A549 (cell line): ENCODE measurements at regions not wholly inside any gene's neighbourhood (a gene's known extent, or its start where the extent isn't known, plus 50 kb on each side); places are given as distances from the start of the nearest gene placed in this dataset.
"Not testable (repeated sequence)": the region's sequence is repeated elsewhere in the genome, so short reads cannot be mapped to it uniquely, and the experiment has no call there.

Experiments used
- BHLHE40 ChIP-seq: IDR thresholded peaks from 2 replicates; pipeline ENCODE4 v1.6.1; 2012; ENCODE audit warnings: low read depth, low read length, inconsistent platforms
- CBX2 ChIP-seq: fragments of 200-600 bp; sonication (generic); IDR thresholded peaks from 2 replicates; pipeline ENCODE4 v1.6.1; 2016; ENCODE audit warnings: low read depth, mild to moderate bottlenecking, borderline replicate concordance
- JUN ChIP-seq, 2 experiments: fragments of >200 bp; sonication (Bioruptor Twin); formaldehyde crosslinking; IDR thresholded peaks; 2 replicates in 1 of 2; 3 replicates in 1 of 2; pipeline ENCODE4 v1.6.1; 2016 to 2017
- POLR2A ChIP-seq: IDR thresholded peaks from 2 replicates; pipeline ENCODE4 v1.6.1; 2012; ENCODE audit warnings: mild to moderate bottlenecking, low read length
- REST ChIP-seq: fragments of 200-600 bp; sonication (generic); IDR thresholded peaks from 2 replicates; pipeline ENCODE4 v1.6.1; 2016; ENCODE audit warnings: antibody characterized with exemption, mild to moderate bottlenecking, moderate library complexity
- SREBF2 ChIP-seq: fragments of 450-650 bp; IDR thresholded peaks from 2 replicates; pipeline ENCODE4 v1.6.1; 2014; ENCODE audit warnings: mild to moderate bottlenecking, moderate library complexity
- TF ChIP-seq, protein P1 (sequence below): fragments of >200 bp; sonication (Bioruptor Twin); formaldehyde crosslinking; IDR thresholded peaks from 3 replicates; pipeline ENCODE4 v1.5.1; 2016
- TF ChIP-seq, protein P2 (sequence below): IDR thresholded peaks from 2 replicates; pipeline ENCODE4 v1.6.1; 2012

DNA sequence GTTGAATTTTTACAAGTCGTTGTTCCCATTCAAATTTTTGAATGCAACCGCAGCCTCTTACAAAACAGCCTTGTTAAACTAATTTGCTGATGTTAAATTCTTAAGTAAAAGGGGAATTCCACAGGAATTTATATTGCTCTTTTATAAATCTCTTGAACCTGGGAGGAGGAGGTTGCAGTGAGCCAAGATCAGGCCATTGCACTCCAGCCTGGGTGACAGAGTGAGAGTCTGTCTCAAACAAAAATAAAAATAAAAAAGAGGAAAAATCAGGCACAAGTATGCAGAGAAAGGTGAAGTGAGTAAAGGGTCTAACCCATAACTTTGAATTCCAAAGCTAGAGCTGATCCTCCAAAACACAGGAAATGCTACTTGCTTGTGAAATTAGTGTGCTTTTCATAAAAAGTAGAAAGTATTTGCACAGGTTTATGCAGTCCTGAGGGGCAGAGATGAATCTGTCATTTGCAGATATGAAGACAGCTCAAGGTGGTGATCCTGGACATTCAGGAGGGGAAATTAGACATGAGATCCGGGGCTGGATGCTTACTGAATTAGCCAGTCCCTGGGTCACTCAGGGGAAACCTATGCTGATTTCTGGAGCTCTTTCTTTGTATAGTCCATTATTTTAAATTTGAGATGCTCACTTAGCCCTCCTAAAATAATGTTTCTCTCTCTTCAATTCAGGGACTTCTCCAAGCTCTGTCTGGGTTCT lies 53.7 kb downstream of the OR11H2 start:
- TF ChIP-seq CBX2; JUN (IDR thresholded peaks at IDR 0.05); POLR2A; BHLHE40; REST; SREBF2: not testable (repeated sequence)
- TF ChIP-seq, protein P1, sequence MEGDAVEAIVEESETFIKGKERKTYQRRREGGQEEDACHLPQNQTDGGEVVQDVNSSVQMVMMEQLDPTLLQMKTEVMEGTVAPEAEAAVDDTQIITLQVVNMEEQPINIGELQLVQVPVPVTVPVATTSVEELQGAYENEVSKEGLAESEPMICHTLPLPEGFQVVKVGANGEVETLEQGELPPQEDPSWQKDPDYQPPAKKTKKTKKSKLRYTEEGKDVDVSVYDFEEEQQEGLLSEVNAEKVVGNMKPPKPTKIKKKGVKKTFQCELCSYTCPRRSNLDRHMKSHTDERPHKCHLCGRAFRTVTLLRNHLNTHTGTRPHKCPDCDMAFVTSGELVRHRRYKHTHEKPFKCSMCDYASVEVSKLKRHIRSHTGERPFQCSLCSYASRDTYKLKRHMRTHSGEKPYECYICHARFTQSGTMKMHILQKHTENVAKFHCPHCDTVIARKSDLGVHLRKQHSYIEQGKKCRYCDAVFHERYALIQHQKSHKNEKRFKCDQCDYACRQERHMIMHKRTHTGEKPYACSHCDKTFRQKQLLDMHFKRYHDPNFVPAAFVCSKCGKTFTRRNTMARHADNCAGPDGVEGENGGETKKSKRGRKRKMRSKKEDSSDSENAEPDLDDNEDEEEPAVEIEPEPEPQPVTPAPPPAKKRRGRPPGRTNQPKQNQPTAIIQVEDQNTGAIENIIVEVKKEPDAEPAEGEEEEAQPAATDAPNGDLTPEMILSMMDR, result not testable (repeated sequence)
- TF ChIP-seq, protein P2, sequence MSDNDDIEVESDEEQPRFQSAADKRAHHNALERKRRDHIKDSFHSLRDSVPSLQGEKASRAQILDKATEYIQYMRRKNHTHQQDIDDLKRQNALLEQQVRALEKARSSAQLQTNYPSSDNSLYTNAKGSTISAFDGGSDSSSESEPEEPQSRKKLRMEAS, result not testable (repeated sequence)
